Right atrium auricular region (tissue), 2 donors: ENCODE measurements at regions not wholly inside any gene's neighbourhood (a gene's known extent, or its start where the extent isn't known, plus 50 kb on each side); places are given as distances from the start of the nearest gene placed in this dataset.

Source experiments
- DNase-seq: peaks from one replicate; pipeline ENCODE4 v3.0.0-alpha.2; 2019; ENCODE audit warnings: low spot score
- H3K27ac ChIP-seq, 2 donors: fragments of 200-600 bp; sonication (generic); 1 replicate in 1 of 2; 2 replicates in 1 of 2; pipeline ENCODE4 v1.5.1; 2016 to 2019
- H3K27me3 ChIP-seq, 2 donors: fragments of 200-600 bp; sonication (generic); one replicate each; pipeline versions ENCODE4 v1.5.1 to v1.6.0; 2017 to 2019
- H3K36me3 ChIP-seq: fragments of 200-600 bp; sonication (generic); one replicate; pipeline ENCODE4 v1.5.1; 2016
- H3K4me1 ChIP-seq, 2 donors: fragments of 200-600 bp; sonication (generic); one replicate each; pipeline versions ENCODE4 v1.5.1 to v1.6.0; 2017 to 2019
- H3K4me3 ChIP-seq, 2 donors: fragments of 200-600 bp; sonication (generic); 1 replicate in 1 of 2; 2 replicates in 1 of 2; pipeline ENCODE4 v1.5.1; 2017 to 2019; ENCODE audit warnings: mild to moderate bottlenecking in 1 of 2, moderate library complexity in 1 of 2
- H3K9me3 ChIP-seq, 2 donors: fragments of 200-600 bp; sonication (generic); one replicate each; pipeline ENCODE4 v1.5.1; 2019
- CTCF ChIP-seq, 2 donors: fragments of 200-600 bp; sonication (generic); IDR thresholded peaks; one replicate each; pipeline ENCODE4 v1.5.1; 2019; ENCODE audit warnings: antibody characterized with exemption in 2 of 2

GRCh38 chr1:98280049-98280448, 359.2 kb upstream of the DPYD start:
- H3K36me3 ChIP-seq = no peaks in the 10 kb centered on the region
- H3K4me3 ChIP-seq = no peak overlapping the region
- H3K27ac ChIP-seq = no peak overlapping the region
- H3K4me1 ChIP-seq = no peaks in the 10 kb centered on the region
- H3K27me3 ChIP-seq = no peaks in the 10 kb centered on the region
- DNase-seq = no peak
- TF ChIP-seq CTCF (IDR thresholded peaks at IDR 0.05) = no peak
- no peaks in the 10 kb centered on the region for H3K9me3 ChIP-seq

GRCh38 chr1:98278055-98278454, 357.2 kb upstream of the DPYD start:
- TF ChIP-seq CTCF (IDR thresholded peaks at IDR 0.05) = no peak
- Histone ChIP-seq H3K27me3 (no peaks in the 10 kb centered on the region), H3K27ac (no peak overlapping the region), H3K36me3 (no peaks in the 10 kb centered on the region), H3K4me3 (no peak overlapping the region), H3K4me1 (no peaks in the 10 kb centered on the region), H3K9me3 (no peaks in the 10 kb centered on the region)
- DNase-seq = no peak

GRCh38 chr1:98277118-98277517, 356.3 kb upstream of the DPYD start:
- no peak overlapping the region for H3K27ac ChIP-seq
- no peak for DNase-seq
- H3K36me3 ChIP-seq = no peaks in the 10 kb centered on the region
- no peaks in the 10 kb centered on the region for H3K27me3 ChIP-seq
- no peaks in the 10 kb centered on the region for H3K4me1 ChIP-seq
- TF ChIP-seq CTCF (IDR thresholded peaks at IDR 0.05) = no peak
- H3K9me3 ChIP-seq = no peaks in the 10 kb centered on the region
- H3K4me3 ChIP-seq = no peak overlapping the region

GRCh38 chr1:98276514-98276913, 355.7 kb upstream of the DPYD start:
- DNase-seq = no peak
- H3K4me3 ChIP-seq = no peak overlapping the region
- H3K27ac ChIP-seq = no peak overlapping the region
- H3K4me1 ChIP-seq = no peaks in the 10 kb centered on the region
- no peaks in the 10 kb centered on the region for H3K9me3 ChIP-seq
- no peak for TF ChIP-seq CTCF (IDR thresholded peaks at IDR 0.05)
- no peaks in the 10 kb centered on the region for H3K36me3 ChIP-seq
- H3K27me3 ChIP-seq = no peaks in the 10 kb centered on the region

GRCh38 chr1:98268316-98268715, 347.5 kb upstream of the DPYD start:
- no peak for DNase-seq
- Histone ChIP-seq H3K4me3 (no peak overlapping the region), H3K27ac (no peak overlapping the region), H3K36me3 (no peaks in the 10 kb centered on the region), H3K9me3 (no peaks in the 10 kb centered on the region), H3K27me3 (no peaks in the 10 kb centered on the region), H3K4me1 (no peaks in the 10 kb centered on the region)
- no peak for TF ChIP-seq CTCF (IDR thresholded peaks at IDR 0.05)

GRCh38 chr1:98267423-98267822, 346.6 kb upstream of the DPYD start:
- no peaks in the 10 kb centered on the region for H3K9me3 ChIP-seq
- no peaks in the 10 kb centered on the region for H3K4me1 ChIP-seq
- no peak overlapping the region for H3K27ac ChIP-seq
- H3K36me3 ChIP-seq = no peaks in the 10 kb centered on the region
- DNase-seq = no peak
- no peak for TF ChIP-seq CTCF (IDR thresholded peaks at IDR 0.05)
- H3K4me3 ChIP-seq = no peak overlapping the region
- H3K27me3 ChIP-seq = no peaks in the 10 kb centered on the region
